Ishikawa (cell line): ENCODE measurements at regions not wholly inside any gene's neighbourhood (a gene's known extent, or its start where the extent isn't known, plus 50 kb on each side); places are given as distances from the start of the nearest gene placed in this dataset.

ENCODE experiments used
- CEBPB ChIP-seq: IDR thresholded peaks from 2 replicates; pipeline ENCODE4 v1.6.1; 2012
- CREB1 ChIP-seq: IDR thresholded peaks from 2 replicates; pipeline ENCODE4 v1.6.1; 2012; ENCODE audit warnings: low read depth
- EGR1 ChIP-seq: IDR thresholded peaks from 2 replicates; pipeline ENCODE4 v1.6.1; 2012
- EP300 ChIP-seq: IDR thresholded peaks from 2 replicates; pipeline ENCODE4 v1.6.1; 2012; ENCODE audit warnings: borderline replicate concordance
- FOXM1 ChIP-seq: IDR thresholded peaks from 2 replicates; pipeline ENCODE4 v1.6.1; 2012; ENCODE audit warnings: low read depth, borderline replicate concordance
- NFIC ChIP-seq: IDR thresholded peaks from 2 replicates; pipeline ENCODE4 v1.6.1; 2012
- RAD21 ChIP-seq: IDR thresholded peaks from 2 replicates; pipeline ENCODE4 v1.6.1; 2012; ENCODE audit warnings: low read depth
- REST ChIP-seq: IDR thresholded peaks from 2 replicates; pipeline ENCODE4 v1.6.1; 2012; ENCODE audit warnings: low read depth, mild to moderate bottlenecking
- TAF1 ChIP-seq: IDR thresholded peaks from 2 replicates; pipeline ENCODE4 v1.6.1; 2012; ENCODE audit warnings: low read depth, mild to moderate bottlenecking
- TCF12 ChIP-seq: IDR thresholded peaks from 2 replicates; pipeline ENCODE4 v1.6.1; 2012; ENCODE audit warnings: low read depth
- TEAD4 ChIP-seq: IDR thresholded peaks from 2 replicates; pipeline ENCODE4 v1.6.1; 2012
- USF1 ChIP-seq: IDR thresholded peaks from 2 replicates; pipeline ENCODE4 v1.6.1; 2012
- YY1 ChIP-seq: IDR thresholded peaks from 2 replicates; pipeline ENCODE4 v1.6.1; 2012; ENCODE audit warnings: low read depth
- ZBTB7A ChIP-seq: IDR thresholded peaks from 2 replicates; pipeline ENCODE4 v1.6.1; 2012; ENCODE audit warnings: low read depth
- TF ChIP-seq, protein P1 (sequence below): IDR thresholded peaks from 2 replicates; pipeline ENCODE4 v1.6.1; 2012

DNA sequence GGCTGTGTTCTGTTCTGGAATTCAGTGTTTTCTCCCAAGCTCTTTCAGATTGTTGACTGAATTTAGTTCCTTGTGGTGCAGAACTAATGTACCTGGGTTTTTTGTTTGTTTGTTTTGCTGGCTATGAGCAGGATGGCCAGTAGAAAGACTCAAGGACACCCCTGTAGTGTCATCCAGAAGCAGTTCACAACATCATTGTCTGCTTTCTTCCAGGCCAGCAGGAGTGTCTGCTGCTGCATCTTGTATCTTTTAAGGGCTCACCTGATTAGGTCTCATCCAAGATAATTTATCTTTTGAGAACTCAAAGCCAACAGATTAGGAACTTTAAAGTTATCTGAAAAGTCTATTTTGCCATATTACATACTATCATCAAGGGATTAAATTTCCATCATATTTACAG lies 318.5 kb upstream of the MC4R start:
- TF ChIP-seq TAF1 (no peak), EGR1 (no peak), TCF12 (no peak), TEAD4 (no peak), EP300 (no peak), RAD21 (no peak)
- TF ChIP-seq, protein P1, sequence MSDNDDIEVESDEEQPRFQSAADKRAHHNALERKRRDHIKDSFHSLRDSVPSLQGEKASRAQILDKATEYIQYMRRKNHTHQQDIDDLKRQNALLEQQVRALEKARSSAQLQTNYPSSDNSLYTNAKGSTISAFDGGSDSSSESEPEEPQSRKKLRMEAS, result no peak

GRCh38 chr18:60693426-60693825 lies 320.9 kb upstream of the MC4R start:
- TF ChIP-seq, protein P1, result no peak
- TF ChIP-seq TAF1, result no peak
- TF ChIP-seq EGR1, result no peak
- no peak for TF ChIP-seq TCF12
- no peak for TF ChIP-seq REST
- TF ChIP-seq EP300, result no peak
- no peak for TF ChIP-seq RAD21
- no peak for TF ChIP-seq CREB1

DNA sequence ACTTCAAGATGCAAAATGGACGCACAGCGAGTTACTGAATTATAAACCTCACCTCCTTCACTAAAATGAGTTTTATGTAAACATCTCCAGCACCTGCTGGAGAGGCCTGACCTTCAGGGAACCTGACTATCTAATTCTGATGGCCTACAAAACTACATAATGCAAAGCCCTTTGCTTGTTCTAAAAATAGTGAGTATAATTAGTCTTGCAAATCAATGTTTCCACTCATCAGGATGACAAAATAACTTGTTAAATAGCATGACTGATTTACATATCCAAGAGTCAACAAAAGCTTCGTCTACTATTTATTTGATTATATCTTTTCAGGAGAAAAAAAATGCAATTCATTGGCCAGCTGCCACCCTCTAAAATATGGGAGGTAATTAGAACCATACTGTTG lies 326.3 kb upstream of the MC4R start:
- no peak for TF ChIP-seq YY1
- TF ChIP-seq EP300, result no peak

- TF ChIP-seq TAF1 (no peak), FOXM1 (no peak), ZBTB7A (no peak), USF1 (no peak), NFIC (no peak), TCF12 (no peak), EP300 (no peak), YY1 (no peak)
Measured at GRCh38 chr18:60722742-60723141, 350.2 kb upstream of the MC4R start.

GRCh38 chr18:60732143-60732542 lies 359.6 kb upstream of the MC4R start:
- no peak for TF ChIP-seq EGR1
- no peak for TF ChIP-seq CREB1
- no peak for TF ChIP-seq CEBPB
- TF ChIP-seq FOXM1, result no peak
- no peak for TF ChIP-seq TAF1
- TF ChIP-seq TCF12, result no peak
- TF ChIP-seq EP300, result no peak
- TF ChIP-seq, protein P1, result no peak
- TF ChIP-seq TEAD4, result no peak

- TF ChIP-seq RAD21 (no peak), REST (no peak), FOXM1 (no peak), NFIC (no peak), YY1 (no peak)
Measured at GRCh38 chr18:60739212-60739611, 366.6 kb upstream of the MC4R start.

DNA sequence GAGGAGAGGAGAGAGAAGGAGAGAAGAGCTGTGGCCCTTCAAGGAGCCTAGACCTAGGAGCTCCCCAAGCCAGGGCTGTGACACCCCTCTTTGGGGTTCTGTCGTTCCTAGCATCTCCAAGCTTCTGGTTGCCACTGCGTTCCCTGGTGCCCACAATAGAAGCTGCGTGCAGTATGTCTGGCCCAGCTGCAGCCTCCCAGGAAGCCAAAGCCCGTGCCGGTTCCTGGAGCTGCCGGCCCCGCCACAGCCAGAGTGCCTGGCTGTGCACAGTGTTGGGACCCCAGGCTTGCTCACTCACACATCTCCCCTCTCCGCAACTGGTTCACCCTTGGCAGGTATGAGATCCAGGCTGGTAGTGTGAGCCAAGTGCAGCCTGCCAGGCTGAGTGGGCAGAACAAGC lies 367.7 kb upstream of the MC4R start:
- TF ChIP-seq EGR1 (no peak), FOXM1 (no peak), YY1 (no peak)

- TF ChIP-seq TEAD4 (no peak), EP300 (no peak), YY1 (no peak), EGR1 (no peak), CREB1 (no peak)
Measured at GRCh38 chr18:60746491-60746890, 373.9 kb upstream of the MC4R start.
